HG02885 (cell line): ENCODE measurements at regions not wholly inside any gene's neighbourhood (a gene's known extent, or its start where the extent isn't known, plus 50 kb on each side); places are given as distances from the start of the nearest gene placed in this dataset.
"Not testable (repeated sequence)": the region's sequence is repeated elsewhere in the genome, so short reads cannot be mapped to it uniquely, and the experiment has no call there.

Source experiments
- ATAC-seq: cut with Tn5 transposase; IDR thresholded peaks from one replicate; pipeline ENCODE4 v1.9.1; 2021; ENCODE audit warnings: mild to moderate bottlenecking; ENCODE audit not compliant: unreplicated experiment, poor library complexity

DNA sequence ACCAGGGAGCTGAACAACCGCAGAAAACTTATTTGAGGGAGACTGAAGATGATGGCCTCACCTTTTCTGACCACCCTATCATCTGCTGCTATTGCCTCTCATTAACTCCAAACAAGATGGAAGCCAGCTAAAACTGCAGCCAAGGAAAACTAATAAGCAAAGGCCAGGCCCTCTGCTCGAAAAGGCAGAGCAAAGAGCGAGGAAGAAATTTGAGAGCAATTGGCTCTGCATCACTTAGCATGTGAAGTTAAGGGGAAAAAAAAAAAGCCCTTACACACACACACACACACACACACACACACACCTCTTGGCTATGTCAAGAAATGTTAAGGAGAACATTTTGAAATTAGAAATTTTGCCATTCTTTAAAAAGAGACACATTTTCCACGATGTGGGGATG, 228.1 kb upstream of the CYLC2 start:
- no peak for ATAC-seq

DNA sequence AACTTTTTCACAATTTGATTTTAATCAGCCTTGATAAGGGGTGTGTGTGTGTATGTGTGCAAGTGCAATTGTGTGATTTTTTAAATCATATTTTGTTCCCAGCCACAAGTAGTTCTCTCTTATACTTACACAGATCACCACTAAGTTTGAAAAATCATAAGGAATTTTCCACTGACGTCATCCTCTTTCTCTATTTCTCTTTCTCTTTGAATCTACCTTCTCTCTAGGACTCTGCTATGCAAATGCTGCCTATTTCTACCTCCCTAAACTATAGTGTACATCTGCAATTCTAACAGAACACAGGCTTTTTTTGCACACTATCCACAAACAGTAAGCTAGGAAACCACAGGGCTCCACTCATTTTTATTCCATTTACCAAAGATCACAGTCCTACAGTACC, 254.6 kb upstream of the CYLC2 start:
- ATAC-seq: peak; percentile 55

DNA sequence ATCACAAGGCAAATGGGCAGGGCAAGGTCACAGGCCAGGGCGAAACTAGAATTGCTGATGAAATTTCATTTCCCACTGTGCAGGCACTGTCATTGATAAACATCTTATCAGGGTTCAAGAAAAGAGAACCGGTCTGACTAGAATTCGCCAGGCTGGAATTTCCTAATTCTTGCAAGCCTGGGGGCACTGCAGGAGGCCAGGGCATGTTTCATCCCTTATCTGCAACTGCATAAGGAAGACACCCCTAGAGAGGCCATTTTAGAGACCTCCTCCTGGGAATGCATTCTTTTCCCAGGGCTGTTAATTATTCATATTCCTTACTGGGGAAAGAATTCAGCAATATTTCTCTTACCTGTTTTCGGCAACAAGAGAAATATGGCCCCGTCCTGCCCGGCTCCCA, 266.2 kb upstream of the CYLC2 start:
- ATAC-seq: no peak

DNA sequence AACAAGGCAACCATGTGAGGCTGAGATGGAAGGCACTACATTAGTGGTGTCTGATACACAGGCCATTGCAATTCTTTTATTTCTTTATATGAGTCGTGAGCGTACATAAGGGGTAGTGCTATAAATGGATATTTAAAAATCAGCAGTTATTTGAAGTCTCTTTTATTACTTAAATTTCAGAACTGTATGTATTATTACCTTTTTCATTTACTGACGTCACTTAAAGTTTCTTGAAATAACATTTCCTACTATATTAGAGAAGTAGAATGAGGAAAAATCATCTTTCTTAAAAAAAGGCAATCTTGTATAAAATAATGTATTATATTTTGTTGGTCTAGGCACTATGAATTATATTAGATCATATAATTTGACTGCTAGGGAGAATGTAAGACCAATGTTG, 280.9 kb upstream of the CYLC2 start:
- no peak for ATAC-seq

DNA sequence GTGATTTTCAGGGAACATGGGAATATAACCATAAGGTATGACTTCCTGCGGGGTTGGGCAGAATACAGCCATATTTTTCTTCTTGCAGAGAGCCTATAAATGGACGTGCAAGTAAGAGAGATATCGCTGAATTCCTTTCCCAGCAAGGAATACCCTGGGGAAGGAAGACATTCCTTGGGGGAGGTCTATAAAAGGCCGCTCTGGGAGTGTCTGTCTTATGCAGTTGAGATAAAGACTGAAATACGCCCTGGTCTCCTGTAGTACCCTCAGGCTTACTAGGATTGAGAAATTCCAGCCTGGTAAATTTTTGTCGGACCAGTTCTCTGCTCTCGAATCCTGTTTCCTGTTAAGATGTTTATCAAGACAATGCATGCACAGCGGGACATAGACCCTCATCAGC, 282.2 kb upstream of the CYLC2 start:
- not testable (repeated sequence) for ATAC-seq

DNA sequence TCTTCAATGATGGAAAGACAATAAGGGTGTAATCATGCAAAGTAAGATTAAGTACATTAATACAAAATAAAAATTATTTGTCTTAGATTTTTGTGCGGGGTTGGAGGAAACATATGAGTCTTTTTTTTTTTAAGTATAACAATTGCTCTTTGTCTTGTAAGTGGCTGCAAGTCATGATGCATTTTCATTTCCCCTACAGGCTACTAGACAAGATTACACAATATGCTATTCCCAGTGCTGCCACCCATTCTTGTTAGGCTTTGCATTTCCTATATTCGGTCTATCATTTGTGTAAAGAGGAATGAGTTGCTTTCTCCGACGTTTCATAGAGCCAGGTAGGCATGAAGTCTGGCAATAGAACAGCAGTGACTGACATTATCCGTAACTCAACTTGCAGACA, 294.2 kb upstream of the CYLC2 start:
- ATAC-seq: no peak

DNA sequence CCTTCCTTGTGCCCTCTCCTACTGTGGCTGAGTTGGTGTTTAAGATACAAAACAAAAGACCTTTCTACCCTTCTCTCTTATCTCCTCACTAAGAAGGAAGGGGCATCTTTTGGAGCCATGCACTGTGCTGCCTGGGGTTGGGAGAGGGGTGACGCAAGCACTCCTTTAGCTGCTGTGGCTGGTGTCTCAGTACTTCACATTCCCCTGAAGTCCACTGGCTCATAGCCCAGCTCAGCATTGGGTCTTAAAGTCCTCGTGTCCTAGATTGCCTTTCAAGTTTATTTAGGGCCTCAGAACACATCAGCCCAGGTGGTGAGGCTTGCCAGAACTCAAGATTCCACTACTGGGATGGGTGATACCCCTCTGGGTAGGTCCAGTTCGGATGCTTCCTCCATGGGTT, 325.9 kb upstream of the CYLC2 start:
- ATAC-seq: no peak

DNA sequence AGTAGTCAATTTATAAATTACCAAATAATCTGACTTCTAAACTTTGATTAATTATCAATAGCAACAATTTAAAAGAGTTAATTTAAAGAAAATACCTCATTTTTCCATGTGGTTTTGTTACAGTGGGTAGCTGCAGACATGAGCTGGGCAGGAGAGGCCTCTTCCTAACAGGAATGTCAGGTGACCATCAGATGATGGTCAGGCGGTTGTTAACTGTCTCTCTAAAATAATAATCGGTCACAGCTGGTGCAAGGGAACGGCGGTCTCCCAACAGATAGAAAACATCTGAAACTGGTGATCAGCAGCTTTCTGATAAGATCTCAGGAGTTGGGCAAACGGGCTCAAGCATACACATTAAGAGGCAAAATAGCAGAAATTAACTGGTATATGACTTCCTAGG, 342.7 kb upstream of the CYLC2 start:
- no peak for ATAC-seq

DNA sequence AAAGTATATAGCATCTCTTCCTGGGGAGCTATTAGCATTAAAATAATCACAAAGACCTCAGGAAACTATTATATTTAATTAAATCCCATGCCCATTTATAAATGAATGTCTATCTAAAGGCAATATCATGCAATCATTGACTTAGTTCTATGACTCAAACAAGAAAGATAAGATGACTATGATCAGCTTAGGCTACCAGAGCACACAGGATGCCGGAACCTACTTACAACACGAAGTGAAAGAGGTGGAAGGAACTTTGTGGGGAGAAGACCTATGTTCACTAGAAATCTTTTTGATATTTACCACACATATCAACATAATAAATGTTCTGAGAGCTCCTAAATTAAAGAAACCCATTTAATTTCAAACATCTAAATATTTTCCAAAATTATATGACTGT, 344.2 kb upstream of the CYLC2 start:
- no peak for ATAC-seq

DNA sequence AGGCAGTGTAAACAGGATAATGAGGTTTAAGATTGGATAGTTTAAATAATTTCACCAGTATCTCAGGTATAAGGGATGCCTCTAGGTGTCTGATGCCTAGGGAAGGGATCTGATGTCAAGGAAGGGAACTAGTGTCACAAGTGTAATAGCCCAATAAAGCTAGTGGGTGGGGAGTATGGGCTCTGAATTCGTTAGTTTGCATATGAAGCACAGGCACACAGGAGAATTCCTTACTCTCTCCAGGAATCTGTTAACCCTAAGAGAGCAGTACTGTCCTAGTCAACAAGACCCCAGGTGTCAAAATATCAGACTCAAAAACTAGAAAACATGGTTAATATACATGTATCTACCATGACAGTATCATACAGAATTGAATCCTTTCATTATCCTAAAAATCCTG, 352.5 kb upstream of the CYLC2 start:
- ATAC-seq: no peak

DNA sequence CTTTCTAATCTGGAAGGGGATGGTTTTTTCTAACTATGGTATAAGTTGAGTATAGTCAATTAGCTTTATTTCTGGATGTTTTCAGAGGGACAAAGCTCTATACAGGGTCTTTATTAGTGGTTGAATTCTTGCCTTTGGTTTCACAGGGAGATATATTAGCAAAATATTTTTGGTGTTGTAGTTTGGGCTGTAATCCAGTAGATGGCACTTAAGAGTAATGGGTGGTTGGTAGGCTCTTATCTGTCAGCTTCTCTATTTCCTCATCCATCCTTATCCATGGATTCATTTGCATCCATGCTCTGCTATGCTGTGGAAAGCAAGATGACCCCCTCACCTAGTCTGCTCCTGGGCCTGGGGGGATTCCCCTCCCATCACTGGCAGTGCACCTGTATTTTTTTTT, 363.6 kb upstream of the CYLC2 start:
- peak; percentile 88 for ATAC-seq

DNA sequence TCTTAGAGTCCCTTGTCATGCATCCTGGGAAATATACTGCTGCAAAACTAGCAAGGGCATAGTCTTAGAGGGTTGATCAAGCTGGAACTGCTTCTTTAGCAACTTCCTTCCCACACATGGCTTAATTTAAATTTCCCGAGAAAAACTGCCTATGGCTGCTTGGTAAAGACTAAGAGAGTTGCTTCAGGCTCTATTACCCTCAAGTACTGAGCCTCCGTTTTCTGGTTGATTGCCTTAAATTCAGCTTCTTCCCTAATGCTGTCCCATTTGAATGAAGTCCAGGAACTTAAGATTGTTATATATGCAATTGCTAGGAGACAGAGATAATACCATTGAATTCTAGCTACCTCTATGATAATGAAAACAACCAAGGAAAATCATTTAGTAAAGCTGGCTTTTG, 385.7 kb upstream of the CYLC2 start:
- no peak for ATAC-seq

DNA sequence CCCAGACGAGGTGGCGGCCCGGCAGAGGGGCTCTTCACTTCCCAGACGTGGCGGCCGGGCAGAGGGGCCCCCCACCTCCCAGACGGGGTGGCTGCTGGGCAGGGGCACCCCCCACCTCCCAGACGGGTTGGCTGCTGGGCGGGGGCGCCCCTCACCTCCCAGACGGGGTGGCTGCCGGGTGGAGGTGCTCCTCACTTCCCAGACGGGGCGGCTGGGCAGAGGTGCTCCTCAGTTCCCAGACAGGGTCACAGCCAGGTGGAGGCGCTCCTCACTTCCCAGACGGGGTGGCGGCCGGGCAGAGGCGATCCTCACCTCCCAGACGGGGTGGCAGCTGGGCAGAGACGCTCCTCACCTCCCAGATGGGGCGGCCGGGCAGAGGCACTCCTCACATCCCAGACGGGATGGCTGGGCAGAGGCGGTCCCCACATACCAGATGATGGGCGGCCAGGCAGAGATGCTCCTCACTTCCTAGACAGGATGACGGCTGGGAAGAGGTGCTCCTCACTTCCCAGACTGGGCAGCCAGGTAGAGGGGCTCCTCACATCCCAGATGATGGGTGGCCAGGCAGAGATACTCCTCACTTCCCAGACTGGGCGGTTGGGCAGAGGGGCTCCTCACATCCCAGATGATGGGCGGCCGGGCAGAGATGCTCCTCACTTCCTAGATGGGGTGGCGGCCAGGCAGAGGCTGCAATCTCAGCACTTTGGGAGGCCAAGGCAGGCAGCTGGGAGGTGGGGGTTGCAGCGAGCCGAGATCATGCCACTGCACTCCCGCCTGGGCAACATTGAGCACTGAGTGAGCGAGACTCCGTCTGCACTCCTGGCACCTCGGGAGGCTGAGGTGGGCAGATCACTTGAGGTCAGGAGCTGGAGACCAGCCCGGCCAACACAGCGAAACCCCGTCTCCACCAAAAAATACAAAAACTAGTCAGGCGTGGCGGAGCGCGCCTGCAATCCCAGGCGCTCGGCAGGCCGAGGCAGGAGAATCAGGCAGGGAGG, 391.6 kb upstream of the CYLC2 start:
- ATAC-seq: not testable (repeated sequence)

DNA sequence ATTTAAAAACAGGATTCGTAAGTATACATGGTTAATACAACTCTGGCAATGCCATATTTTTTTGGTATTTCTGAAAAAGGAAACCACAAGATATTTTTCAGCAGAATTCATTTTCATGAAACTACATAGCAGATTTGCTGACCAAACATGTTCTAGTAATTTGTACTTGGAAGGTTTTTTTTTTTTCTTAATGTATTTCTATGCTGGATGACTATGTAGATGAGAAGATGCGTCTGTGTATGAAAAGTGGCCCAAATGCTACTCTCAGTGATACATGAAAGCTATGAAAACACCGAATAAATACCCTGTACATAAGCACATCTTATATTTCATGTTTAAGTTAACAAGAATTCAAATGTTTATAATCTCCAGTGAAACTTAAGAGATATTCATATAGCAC, 400.9 kb upstream of the CYLC2 start:
- no peak for ATAC-seq

DNA sequence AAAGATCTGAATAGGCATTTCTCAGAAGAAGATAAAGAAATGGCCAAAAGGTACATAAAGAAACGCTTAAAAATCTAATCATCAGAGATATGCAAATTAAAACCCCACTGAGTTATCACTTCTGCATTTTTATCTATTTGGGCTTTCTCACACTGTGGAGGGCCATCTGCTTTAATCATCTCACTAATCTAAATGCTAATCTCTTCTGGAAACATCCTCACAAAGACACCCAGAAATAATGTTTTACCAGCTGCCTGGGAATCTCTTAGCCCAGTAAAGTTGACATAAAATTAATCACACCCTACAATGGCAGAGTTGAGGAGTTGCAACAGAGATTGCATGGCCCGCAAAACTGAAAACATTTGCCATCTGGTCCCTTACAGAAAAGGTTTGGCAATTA, 407.9 kb upstream of the CYLC2 start:
- no peak for ATAC-seq

DNA sequence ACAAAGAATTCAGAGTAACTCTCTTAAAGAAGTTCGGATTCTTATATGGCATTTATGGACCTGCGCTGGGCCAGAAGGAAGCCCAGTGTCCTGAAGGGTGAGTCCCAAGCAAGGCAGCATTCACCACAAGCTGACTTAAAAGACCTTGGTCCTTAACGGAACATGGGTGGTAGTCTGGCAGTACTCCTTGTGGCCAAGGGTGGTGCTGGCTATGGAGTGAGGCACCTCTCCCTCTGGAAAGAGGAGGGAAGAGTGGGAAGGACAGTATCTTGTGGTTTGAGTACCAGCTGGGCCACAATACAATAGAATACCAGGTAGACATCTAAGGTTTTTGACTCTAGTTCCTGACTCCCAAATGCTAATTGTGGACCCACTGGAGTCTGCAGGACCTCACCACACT, 425.7 kb upstream of the CYLC2 start:
- ATAC-seq: no peak

DNA sequence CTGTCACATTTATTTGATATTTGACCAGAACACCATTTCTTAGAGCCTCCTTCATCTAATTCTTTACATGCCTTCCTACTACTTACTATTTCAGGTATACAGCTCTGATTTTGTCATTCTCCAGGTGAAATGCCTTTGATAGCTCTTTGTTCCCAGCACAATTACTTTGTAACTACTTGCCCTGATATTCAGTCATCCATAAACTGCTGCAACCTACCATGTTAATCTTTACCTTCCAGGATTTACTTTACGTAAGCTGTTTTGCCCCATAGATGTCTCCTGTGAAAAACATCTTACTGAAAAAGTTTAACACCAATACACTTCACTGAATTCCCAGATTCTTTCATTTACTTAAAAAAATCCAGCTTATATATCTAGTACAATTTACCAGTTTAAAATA, 443.8 kb upstream of the CYLC2 start:
- ATAC-seq: no peak

DNA sequence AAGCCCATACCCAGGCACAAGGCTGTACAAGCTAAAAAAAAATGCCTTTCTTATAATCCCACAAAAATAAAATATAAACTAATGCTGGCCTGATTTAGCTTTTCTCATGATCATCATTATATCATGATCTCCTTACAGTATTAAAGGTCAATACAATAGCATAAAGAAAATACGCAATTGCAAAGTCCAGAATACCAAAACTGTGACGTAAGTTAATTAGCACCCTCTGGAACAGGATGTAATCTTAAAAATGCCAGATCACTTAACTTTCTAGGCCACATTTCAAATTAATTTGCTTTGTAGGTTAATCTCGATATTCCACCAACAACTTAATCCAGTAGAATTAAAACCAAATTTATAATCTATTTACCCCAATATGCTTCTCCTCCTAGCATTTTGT, 444.2 kb upstream of the CYLC2 start:
- ATAC-seq: no peak

DNA sequence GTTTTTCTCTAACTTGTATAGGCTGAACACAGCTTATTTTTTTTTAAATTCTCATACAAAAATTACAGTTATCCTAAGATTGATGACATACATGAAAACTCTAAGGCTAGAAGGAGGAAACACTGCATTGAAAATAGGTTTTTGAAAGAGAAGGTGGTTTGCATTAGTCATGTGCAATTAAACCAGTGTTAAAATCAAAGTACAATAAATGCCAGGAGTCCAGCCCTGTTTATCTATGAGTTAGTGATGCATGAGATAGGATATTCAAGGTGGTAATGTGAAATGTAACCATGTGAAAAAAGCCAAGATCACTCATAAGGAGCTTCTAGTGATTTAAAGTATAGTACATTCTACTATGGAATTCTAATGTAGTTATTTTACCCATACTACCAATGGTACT, 444.9 kb upstream of the CYLC2 start:
- no peak for ATAC-seq

DNA sequence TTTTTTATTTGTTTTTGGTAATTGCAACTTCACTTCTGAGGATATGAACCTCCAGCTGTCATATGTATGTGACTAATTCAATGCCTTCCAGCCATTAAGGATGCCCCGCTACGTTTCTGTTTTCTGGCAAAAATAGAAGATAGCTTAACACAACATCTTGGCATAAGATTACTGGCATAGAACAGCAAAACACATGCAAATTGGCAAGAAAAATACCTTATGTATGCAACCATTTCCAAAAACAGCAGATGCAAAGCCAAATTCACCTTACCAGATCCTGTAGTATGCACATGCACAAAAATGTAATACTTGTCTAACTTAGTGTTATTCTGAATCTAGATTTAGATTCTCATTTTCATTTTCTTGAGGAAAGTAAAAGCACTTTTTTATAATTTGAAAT, 461.1 kb upstream of the CYLC2 start:
- ATAC-seq: no peak

DNA sequence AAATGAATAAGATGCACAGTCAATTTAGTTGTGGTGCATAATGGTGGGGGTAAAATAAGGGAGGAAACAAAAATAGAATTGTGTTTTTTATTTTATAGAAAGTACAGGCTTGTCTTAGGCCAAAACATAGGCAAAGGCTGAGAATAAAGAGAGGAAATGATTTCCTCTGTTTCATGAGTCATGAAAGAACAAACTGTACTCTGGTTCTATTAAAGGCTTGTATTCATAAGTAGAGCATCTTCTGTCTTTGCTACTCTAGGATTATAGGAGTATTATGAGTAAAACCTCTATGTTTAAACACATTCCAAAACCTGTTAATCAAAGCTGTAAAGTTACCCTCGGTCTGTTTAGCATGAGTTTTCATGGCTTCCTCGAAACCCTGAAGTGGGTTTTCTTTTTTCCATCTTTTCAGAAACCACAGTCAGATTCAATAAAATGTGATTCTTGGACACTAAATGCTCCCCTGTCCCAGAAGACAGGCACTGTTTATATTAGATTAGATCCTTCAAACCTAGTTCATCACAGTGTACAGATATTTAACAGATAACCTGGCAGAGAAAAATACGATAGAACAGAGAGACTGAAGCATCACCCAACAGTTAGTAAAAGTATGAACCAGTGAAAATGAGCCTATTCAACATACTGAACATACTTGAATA, 473.9 kb upstream of the CYLC2 start:
- ATAC-seq: no peak

DNA sequence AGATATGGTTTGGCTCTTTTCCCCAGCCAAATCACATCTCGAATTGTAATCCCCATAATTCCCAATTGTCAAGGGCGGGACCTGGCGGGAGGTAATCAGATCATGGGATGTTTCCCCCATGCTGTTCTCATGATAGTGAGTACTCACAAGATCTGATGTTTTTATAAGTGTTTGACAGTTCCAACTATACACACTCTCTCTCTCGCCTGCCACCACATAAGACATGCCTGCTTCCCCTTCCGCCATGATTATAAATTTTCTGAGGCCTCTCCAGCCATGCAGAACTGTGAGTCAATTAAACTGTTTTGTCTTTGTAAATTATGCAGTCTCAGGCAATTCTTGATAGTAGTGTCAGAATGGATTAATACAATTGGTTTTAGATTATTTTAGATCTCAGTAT, 475.7 kb upstream of the CYLC2 start:
- ATAC-seq: no peak
